A673 (cell line): ENCODE measurements at regions not wholly inside any gene's neighbourhood (a gene's known extent, or its start where the extent isn't known, plus 50 kb on each side); places are given as distances from the start of the nearest gene placed in this dataset.

Experiments
- BruUV-seq: library from RNA; stranded (reverse); fragments of 400-500 nt; replicated peaks from 2 replicates; lab custom pipeline; 2021; lab: Mats Ljungman, UMichigan
- CTCF ChIA-PET: fragments of 300-600 bp; sonication (Branson Sonifier 250); formaldehyde crosslinking; loops from one replicate; lab custom pipeline; 2022; ENCODE audit warnings: antibody characterized with exemption; lab: Charles Lee
- POLR2A ChIA-PET: fragments of 300-600 bp; sonication (Branson Sonifier 250); formaldehyde crosslinking; loops from one replicate; lab custom pipeline; 2022; ENCODE audit warnings: antibody characterized with exemption; ENCODE audit not compliant: low non-redundant PET; lab: Charles Lee
- DNase-seq: peaks from one replicate; pipeline ENCODE4 v3.0.0-alpha.2; 2015; ENCODE audit warnings: low spot score
- H3K27ac ChIP-seq: fragments of 200-600 bp; sonication (generic); 2 replicates; pipeline ENCODE4 v1.5.1; 2016; ENCODE audit warnings: mixed run types, low read depth, mild to moderate bottlenecking, mixed read lengths, antibody characterized with exemption, low read length; ENCODE audit not compliant: poor library complexity, severe bottlenecking
- H3K27me3 ChIP-seq: fragments of 200-600 bp; sonication (generic); replicated peaks from 2 replicates; pipeline ENCODE4 v1.6.1; 2017; ENCODE audit warnings: mixed run types, low read depth, mild to moderate bottlenecking, mixed read lengths, antibody characterized with exemption, low read length; ENCODE audit not compliant: insufficient read depth, poor library complexity
- H3K36me3 ChIP-seq: fragments of 200-600 bp; sonication (generic); 2 replicates; pipeline ENCODE4 v1.6.1; 2016; ENCODE audit warnings: mixed run types, mild to moderate bottlenecking, mixed read lengths, antibody characterized with exemption, low read length; ENCODE audit not compliant: insufficient read depth, poor library complexity, severe bottlenecking
- H3K4me1 ChIP-seq: fragments of 200-600 bp; sonication (generic); 2 replicates; pipeline ENCODE4 v1.6.1; 2017; ENCODE audit warnings: mixed run types, mild to moderate bottlenecking, mixed read lengths, antibody characterized with exemption, low read length; ENCODE audit not compliant: insufficient read depth, poor library complexity, severe bottlenecking
- H3K4me3 ChIP-seq: fragments of 200-600 bp; sonication (generic); 2 replicates; pipeline ENCODE4 v1.5.1; 2016; ENCODE audit warnings: low read depth, mixed run types, mild to moderate bottlenecking, mixed read lengths, low read length; ENCODE audit not compliant: poor library complexity, severe bottlenecking
- H3K9me3 ChIP-seq: fragments of 200-600 bp; sonication (generic); 2 replicates; pipeline ENCODE4 v1.6.1; 2016; ENCODE audit warnings: mixed run types, low read depth, mild to moderate bottlenecking, mixed read lengths, antibody characterized with exemption, low read length; ENCODE audit not compliant: poor library complexity, severe bottlenecking
- EZH2 ChIP-seq: fragments of 200-600 bp; sonication (generic); IDR thresholded peaks from 2 replicates; pipeline ENCODE4 v1.6.1; 2017; ENCODE audit warnings: borderline replicate concordance, low read depth, mild to moderate bottlenecking, mixed read lengths, antibody characterized with exemption, low read length; ENCODE audit not compliant: poor library complexity, severe bottlenecking
- intact Hi-C: fragments of 100-400 bp; cut with micrococcal nuclease; formaldehyde crosslinking; loops from one replicate; pipeline ENCODE4 v1.10.0; 2022; ENCODE audit not compliant: unreplicated experiment
- TF ChIP-seq, protein P1 (sequence below): fragments of 300-800, 200-600 bp; sonication (generic); conservative IDR thresholded peaks from 2 replicates; pipeline ENCODE4 v1.5.1; 2017; ENCODE audit warnings: low read depth, mild to moderate bottlenecking, antibody characterized with exemption, low read length, moderate library complexity, mixed read lengths

- no TSS peak for BruUV-seq
- Histone ChIP-seq H3K4me1 (no peaks in the 10 kb centered on the region), H3K27me3 (peaks cover 12% of the 10 kb centered on the region), H3K36me3 (no peaks in the 10 kb centered on the region), H3K4me3 (no peak overlapping the region), H3K9me3 (no peaks in the 10 kb centered on the region), H3K27ac (no peak overlapping the region)
- no peak for DNase-seq
- ChIA-PET CTCF (no interaction called here), POLR2A (no interaction called here)
- intact Hi-C loops, result no loop called here
- TF ChIP-seq, protein P1, sequence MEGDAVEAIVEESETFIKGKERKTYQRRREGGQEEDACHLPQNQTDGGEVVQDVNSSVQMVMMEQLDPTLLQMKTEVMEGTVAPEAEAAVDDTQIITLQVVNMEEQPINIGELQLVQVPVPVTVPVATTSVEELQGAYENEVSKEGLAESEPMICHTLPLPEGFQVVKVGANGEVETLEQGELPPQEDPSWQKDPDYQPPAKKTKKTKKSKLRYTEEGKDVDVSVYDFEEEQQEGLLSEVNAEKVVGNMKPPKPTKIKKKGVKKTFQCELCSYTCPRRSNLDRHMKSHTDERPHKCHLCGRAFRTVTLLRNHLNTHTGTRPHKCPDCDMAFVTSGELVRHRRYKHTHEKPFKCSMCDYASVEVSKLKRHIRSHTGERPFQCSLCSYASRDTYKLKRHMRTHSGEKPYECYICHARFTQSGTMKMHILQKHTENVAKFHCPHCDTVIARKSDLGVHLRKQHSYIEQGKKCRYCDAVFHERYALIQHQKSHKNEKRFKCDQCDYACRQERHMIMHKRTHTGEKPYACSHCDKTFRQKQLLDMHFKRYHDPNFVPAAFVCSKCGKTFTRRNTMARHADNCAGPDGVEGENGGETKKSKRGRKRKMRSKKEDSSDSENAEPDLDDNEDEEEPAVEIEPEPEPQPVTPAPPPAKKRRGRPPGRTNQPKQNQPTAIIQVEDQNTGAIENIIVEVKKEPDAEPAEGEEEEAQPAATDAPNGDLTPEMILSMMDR, result no peak
- no peak for TF ChIP-seq EZH2
Observed at GRCh38 chr2:100215371-100215770, 73.0 kb upstream of the AFF3 start.

DNA sequence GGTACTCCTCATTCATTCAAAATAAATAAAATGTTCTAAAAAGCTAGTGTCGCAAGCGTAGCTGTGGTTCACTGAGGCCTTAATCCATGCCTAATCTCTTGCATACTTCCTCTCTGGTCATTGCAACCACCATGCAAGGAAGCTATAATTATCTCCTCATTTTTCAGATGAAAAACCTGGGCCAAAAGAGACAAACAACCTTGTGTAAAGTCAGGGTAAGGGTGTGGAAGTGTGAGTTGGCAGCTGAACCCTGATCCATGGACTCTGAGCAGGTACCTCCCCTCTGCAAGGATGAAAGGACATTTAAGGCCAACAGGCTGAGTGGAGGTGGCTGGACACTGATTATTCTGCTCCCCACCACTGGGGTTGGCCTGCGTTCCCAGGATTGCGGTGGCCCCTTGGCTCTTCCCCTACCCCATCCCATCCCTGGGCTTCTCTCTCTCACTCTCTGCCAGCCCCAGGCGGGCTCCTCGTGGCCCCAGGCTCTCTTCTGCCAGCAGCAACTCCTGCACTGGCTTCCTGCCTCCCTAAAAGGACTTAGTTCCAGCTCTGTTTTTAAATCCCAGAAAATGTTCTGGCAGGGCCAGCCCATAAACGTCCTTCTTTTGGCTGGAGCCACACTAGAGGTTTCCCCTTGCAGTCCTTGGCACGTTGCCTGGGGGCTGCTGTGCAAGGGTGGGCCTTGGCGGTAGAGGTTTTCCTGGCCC is 72.0 kb upstream of the AFF3 start:
- CTCF ChIA-PET, result no interaction called here
- no peaks in the 10 kb centered on the region for H3K4me1 ChIP-seq
- BruUV-seq, result no TSS peak
- intact Hi-C loops, result no loop called here
- no peak for TF ChIP-seq EZH2
- no peak for DNase-seq
- H3K27ac ChIP-seq, result no peak overlapping the region
- no peaks in the 10 kb centered on the region for H3K36me3 ChIP-seq
- POLR2A ChIA-PET, result no interaction called here
- H3K27me3 ChIP-seq, result peaks cover 12% of the 10 kb centered on the region
- H3K9me3 ChIP-seq, result no peaks in the 10 kb centered on the region
- H3K4me3 ChIP-seq, result no peak overlapping the region

DNA sequence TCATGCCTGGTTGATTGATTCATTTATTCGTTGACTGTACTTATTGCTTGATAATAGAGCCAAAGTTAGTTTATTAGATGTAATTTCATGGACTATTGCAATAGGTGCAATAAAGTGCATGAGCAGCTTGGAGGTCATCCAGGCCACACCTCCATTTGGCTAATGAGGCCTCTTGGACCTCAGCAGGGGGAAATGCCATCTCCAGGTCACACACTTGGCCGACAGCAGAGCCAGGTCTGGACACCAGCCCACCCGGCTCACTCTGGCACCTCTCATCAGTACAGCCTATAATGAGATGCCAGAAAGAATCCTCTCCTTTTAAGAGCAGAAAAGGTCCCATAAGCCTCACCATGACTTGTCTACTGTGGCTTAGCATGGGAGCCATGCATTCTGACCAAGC is 71.2 kb upstream of the AFF3 start:
- no peak for DNase-seq
- no peaks in the 10 kb centered on the region for H3K9me3 ChIP-seq
- no peak overlapping the region for H3K4me3 ChIP-seq
- intact Hi-C loops, result no loop called here
- no TSS peak for BruUV-seq
- peaks cover 12% of the 10 kb centered on the region for H3K27me3 ChIP-seq
- TF ChIP-seq EZH2, result no peak
- TF ChIP-seq, protein P1, result no peak
- no peak overlapping the region for H3K27ac ChIP-seq
- H3K4me1 ChIP-seq, result no peaks in the 10 kb centered on the region
- no peaks in the 10 kb centered on the region for H3K36me3 ChIP-seq
- POLR2A ChIA-PET, result no interaction called here
- CTCF ChIA-PET, result no interaction called here

- Histone ChIP-seq H3K27me3 (peaks cover 15% of the 10 kb centered on the region), H3K27ac (no peak overlapping the region), H3K9me3 (no peaks in the 10 kb centered on the region), H3K4me1 (no peaks in the 10 kb centered on the region), H3K4me3 (no peak overlapping the region), H3K36me3 (no peaks in the 10 kb centered on the region)
- ChIA-PET CTCF (no interaction called here), POLR2A (no interaction called here)
- TF ChIP-seq, protein P1, result no peak
- TF ChIP-seq EZH2, result no peak
- intact Hi-C loops, result no loop called here
- BruUV-seq, result no TSS peak
- no peak for DNase-seq
Observed at GRCh38 chr2:100212850-100213249, 70.5 kb upstream of the AFF3 start.
